GM23248 (cell line): ENCODE measurements at regions not wholly inside any gene's neighbourhood (a gene's known extent, or its start where the extent isn't known, plus 50 kb on each side); places are given as distances from the start of the nearest gene placed in this dataset.

Experiments used
- EZH2 ChIP-seq: fragments of 200-600 bp; sonication (generic); IDR thresholded peaks from 2 replicates; pipeline ENCODE4 v1.6.1; 2018; ENCODE audit warnings: antibody characterized with exemption, mild to moderate bottlenecking; ENCODE audit not compliant: insufficient read depth, poor library complexity, severe bottlenecking
- EZH2phosphoT487 ChIP-seq: fragments of 200-600 bp; sonication (generic); IDR thresholded peaks from 2 replicates; pipeline ENCODE4 v1.6.1; 2018; ENCODE audit warnings: antibody characterized with exemption, moderate library complexity, mild to moderate bottlenecking, low read depth; ENCODE audit not compliant: insufficient read depth

- TF ChIP-seq EZH2: no peak
- TF ChIP-seq EZH2phosphoT487: no peak
Observed at GRCh38 chr9:89740722-89741121, 135.9 kb downstream of the GADD45G start.
